ENCODE measurements at regions not wholly inside any gene's neighbourhood (a gene's known extent, or its start where the extent isn't known, plus 50 kb on each side); places are given as distances from the start of the nearest gene placed in this dataset.
A peak's percentile ranks its signal among the peaks of the same experiment; 100 is the strongest.

GRCh38 chr12:75908961-75909605 is 122.5 kb downstream of the PHLDA1 start:
- peak; percentile 94 to 95 for DNase-seq (ENCODE audit: low read depth in 2 of 2)

DNA sequence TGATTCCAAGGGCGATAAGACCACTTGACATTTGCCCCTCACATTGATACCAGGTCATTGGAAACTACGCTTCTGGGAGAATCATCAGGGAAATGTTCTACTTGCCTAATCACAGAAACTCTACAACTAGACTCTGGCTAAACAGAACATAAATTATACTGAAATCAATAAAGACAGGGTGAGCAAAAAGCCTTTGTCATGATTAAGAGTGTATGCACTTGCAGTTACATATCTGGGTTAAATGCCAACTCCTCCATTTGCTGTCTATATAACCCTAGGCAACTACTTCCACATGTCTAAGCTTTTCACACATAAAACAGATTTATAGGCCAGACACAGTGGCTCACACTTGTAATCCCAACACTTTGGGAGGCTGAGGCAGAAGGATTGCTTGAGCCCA is 125.7 kb downstream of the PHLDA1 start:
- DNase-seq (ENCODE audit: low read depth in 2 of 2): no peak

DNA sequence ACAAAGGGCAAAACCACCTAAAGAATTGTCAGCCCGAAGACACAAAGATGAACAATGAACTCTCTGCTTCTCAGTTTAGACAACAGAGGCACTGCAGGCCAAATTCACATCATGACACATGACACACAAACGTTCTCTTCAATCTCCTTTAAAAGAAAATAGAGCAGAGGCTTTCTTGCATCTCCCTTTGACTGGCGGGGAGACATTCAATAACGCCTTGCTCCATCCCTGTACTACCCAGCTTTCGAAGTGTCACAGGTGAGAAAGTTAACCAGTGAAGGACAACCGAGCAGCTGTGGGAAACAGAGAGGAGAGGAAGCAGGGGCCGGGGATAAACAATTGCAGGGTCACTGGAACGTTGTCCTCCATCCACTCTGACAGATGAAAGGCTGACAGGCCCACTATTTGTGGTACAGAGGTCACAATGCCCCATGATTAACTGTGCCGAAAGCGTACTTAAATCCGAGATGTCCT is 130.8 kb downstream of the PHLDA1 start:
- peak; percentile 46 to 92 for DNase-seq (ENCODE audit: low read depth in 2 of 2)

GRCh38 chr12:75900226-75900625 is 131.3 kb downstream of the PHLDA1 start:
- DNase-seq (ENCODE audit: low read depth in 2 of 2): no peak

DNA sequence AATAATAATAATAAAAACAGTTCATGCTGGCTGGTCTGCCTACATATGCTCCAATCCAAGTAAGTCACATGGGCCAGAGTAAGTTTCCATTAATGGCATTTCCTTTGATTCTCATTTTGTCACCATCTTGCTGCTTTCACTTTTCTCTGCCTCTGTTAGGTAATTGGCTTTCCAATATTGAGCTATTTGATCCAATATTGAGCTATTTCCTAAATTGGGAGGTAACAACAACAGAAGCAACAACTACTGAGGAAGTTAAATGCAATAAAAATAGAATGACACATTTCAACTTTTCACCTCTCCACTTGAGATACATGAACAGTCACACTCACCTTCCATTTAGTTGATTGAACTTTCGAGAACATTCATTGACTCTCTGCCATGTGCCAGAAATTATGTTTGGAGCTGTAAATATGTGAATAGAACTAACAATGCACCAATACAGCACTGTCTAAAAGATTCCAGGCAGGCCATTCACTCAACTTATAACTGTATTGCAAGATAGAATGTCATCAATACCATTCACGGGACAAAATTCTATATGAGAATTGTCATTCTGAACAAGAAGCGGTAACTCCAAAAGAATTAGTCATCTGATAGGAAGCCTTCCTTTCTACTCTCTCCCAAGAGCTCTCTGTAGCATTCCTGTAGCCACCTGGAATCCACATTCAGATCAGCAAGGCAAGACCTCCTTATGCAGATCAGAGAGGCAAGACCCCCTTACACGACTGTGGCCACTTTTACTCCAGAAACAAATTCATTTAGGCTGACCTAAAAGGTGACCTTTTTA is 136.4 kb downstream of the PHLDA1 start:
- peak in 1 of 2 donors; percentile 36 for DNase-seq (ENCODE audit: low read depth in 2 of 2)

GRCh38 chr12:75893765-75894164 is 137.8 kb downstream of the PHLDA1 start:
- no peak for DNase-seq (ENCODE audit: low read depth in 2 of 2)

DNA sequence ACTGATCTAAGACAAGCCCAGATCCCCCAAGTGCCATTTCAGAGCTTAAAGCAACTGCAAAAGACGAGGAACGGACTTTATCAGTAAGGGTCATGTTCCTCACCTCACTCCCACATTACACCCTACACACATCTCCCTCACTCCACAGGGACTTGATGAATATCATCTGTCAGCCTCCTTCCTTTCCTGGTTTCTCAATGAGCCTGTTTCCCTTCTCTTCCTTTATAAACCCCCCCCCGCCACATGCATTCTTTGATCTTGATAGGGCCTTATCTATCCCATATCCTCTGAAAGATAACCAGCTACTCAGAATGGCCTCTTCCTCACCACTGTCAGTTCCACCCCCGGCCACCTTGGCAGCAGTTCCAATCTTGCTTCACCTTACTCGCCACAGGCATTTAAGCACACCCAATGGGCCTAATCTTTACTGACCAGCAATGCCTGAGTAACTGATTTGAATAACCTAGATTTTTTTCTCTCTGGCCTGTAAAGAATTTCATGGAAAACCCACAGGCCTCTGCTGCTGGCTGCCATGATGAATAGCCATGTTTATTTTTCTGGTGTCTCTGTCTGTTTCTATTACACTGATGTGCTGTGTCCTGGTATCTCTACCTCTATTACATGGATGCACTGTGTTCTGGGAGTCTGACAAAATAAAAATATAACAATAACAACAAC is 138.7 kb downstream of the PHLDA1 start:
- DNase-seq (ENCODE audit: low read depth in 2 of 2): no peak

DNA sequence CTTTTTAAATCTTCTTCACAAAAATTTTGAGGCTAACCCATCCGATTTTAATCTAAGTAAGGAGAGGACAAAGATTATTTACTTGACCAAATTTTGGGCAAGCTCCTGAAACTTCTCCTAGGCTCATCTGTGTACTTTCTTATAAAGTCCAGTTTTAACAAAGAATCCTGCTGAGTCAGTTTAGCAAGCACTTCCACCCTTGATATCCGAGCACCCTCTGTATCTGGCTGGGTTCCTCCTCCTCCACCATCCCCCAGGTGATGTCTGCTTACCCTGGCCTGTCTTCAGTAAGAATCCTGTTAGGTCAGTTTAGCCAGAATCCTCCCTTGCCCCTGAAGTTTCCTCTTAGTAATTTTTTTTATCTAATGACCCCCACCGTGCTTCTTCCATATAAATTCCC is 140.5 kb downstream of the PHLDA1 start:
- DNase-seq (ENCODE audit: low read depth in 2 of 2): no peak

- DNase-seq (ENCODE audit: low read depth in 2 of 2): peak in 1 of 2 donors; percentile 73
These were observed 140.9 kb downstream of the PHLDA1 start for GRCh38 chr12:75890660-75891059.

GRCh38 chr12:75890141-75890540 is 141.4 kb downstream of the PHLDA1 start:
- DNase-seq (ENCODE audit: low read depth in 2 of 2): no peak

- DNase-seq (ENCODE audit: low read depth in 2 of 2): no peak
These were observed 142.5 kb downstream of the PHLDA1 start for GRCh38 chr12:75888874-75889613.

GRCh38 chr12:75888399-75888798 is 143.2 kb downstream of the PHLDA1 start:
- no peak for DNase-seq (ENCODE audit: low read depth in 2 of 2)

DNA sequence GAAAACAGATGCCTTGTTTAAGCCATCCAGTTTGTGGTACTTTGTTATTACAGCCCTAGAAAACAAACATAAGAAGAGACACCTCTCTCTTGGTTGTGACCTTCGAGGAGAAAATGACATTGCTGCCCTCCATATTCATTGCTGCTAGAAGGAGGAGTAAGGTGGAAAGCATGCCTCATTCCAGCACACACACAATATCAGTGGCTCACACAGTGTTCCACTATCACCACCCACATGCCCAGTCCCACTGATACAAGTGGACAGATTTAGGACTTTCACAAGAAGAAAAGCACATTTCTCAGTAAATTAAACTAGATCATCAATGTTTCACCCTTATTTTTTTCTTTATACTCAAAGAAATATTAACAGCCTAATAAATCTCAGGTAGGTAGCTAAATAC is 143.6 kb downstream of the PHLDA1 start:
- DNase-seq (ENCODE audit: low read depth in 2 of 2): no peak

DNA sequence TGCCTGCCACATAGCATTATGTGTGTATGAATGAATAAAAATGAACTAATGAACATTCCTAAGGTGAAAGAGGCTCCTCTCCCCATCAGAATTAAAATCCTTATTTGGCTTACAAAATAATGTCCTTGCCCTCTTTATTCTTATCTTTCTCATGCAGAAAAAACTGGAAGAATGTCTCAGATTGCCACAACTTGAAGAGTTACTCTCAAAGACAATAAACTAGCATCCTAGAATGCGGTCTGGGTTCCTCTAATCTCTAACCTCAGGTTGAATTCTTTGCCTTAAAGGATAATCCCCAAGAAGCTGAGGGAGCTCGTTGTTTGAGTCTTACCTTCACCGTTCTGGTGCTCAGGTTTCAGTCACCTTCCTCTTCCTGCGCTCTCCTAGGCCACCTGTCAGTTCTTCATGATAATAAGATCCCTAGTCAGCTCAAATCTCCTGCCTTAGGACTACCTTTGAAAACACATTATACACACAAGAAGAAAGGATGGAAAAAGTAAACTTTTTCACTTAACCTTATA is 147.1 kb downstream of the PHLDA1 start:
- no peak for DNase-seq (ENCODE audit: low read depth in 2 of 2)

DNA sequence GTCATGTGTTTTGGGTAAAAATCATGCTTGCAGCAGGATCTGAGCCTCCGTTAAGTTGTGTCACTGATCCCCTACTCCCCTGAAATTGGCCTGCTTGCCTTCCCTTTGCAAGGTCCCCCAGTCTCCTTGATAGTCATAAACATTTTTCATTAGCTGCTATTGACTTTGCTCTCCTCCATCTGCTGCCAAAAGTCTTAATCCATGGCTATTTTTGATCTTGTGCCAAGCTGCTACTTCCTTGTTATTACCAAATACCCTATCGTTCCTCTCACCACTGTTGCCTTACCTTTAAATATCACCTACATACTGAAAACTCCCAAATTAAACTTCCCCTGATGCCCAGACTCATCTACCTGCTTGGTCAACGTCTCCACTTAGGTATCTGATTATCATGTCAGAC is 148.3 kb downstream of the PHLDA1 start:
- no peak for DNase-seq (ENCODE audit: low read depth in 2 of 2)

DNA sequence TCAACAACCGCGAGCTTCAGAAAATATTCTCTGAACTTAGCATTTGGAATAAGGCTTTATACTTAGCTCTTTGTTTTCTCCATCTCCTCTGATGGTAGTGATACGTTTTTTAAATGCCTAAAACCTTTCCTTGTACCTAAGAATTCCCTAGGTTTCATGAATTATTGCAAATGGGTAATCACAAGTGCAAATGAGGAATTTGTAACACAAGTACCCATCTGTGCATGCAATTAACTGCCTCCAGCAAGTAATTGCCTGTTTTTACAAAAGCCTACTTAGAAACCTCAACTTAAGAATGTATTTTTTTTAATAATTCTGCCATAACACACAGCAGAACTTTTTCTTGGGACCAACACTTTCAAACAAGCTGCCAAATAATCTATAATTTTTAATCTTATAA is 149.2 kb downstream of the PHLDA1 start:
- DNase-seq (ENCODE audit: low read depth in 2 of 2): no peak

- peak in 1 of 2 donors; percentile 58 for DNase-seq (ENCODE audit: low read depth in 2 of 2)
These were observed 149.7 kb downstream of the PHLDA1 start for GRCh38 chr12:75881920-75882319.

GRCh38 chr12:75877763-75878621 is 153.6 kb downstream of the PHLDA1 start:
- peak in 1 of 2 donors; percentile 93 for DNase-seq (ENCODE audit: low read depth in 2 of 2)

DNA sequence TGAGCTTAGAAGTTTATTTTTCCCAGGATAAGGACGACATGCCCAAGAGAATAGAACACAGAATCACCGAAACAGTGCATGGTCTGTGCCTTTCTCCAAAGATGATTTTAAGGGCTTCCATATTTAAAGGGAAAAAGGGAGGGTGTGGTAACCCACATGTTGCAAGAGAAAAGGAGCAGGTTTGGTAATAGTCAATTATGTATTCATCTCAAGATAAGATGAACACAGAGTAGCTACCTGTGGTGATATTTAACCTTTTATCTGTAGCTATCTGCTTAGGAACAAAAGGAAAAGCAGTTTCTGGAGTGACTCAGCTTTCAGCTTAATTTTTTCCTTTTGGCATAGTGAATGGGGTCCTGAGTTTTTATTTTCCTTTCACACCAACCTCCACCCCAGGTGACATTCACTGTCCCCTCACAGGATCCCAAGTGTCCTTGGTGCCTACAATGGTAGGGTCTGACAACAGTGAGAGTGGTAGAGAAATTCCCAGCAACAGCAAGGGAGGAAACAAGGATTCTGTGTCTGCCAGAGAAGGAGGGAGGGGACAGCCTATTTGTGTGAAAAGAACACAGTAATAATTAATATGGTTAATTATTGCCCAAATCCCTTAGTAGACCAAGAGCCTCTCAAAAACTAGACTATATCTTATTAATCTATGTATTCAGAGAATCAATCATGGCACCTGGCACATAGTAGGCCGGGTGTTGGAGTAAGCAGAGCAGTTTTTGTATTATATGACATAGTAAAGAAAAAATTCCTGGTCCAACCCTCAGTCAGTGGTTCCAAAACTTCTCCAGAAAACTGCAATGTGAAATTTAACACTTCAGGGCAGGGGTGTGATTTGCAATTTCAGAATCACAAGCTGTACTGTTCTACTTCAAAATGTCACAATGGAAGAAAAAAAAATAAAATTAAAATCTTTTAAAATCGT is 154.5 kb downstream of the PHLDA1 start:
- DNase-seq (ENCODE audit: low read depth in 2 of 2): no peak
